ENCODE measurements at regions not wholly inside any gene's neighbourhood (a gene's known extent, or its start where the extent isn't known, plus 50 kb on each side); places are given as distances from the start of the nearest gene placed in this dataset.
"Not testable (repeated sequence)": the region's sequence is repeated elsewhere in the genome, so short reads cannot be mapped to it uniquely, and the experiment has no call there.

- no peak for DNase-seq (ENCODE audit: low spot score)
These were observed 106.3 kb upstream of the ANKRD28 start for GRCh38 chr3:15903759-15904720.

DNA sequence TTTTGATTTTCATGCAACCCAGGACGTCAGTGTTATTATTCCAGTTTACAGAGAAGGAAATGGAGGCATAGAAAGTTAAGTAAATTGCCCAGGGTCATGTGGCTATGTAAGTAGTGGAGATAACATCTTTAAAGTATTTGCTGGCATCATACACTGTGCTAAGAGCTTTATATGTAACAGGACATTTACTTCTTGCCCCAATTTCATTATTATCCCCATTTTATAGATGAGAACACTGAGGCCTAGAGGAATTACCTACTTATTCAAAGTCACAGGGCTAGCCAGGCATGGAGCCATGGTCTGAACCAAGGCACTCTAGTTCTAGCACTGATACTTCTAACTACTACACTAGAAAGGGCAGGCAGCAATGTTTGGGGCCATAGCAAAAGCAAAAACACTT is 107.3 kb upstream of the ANKRD28 start:
- no peak for DNase-seq (ENCODE audit: low spot score)

DNA sequence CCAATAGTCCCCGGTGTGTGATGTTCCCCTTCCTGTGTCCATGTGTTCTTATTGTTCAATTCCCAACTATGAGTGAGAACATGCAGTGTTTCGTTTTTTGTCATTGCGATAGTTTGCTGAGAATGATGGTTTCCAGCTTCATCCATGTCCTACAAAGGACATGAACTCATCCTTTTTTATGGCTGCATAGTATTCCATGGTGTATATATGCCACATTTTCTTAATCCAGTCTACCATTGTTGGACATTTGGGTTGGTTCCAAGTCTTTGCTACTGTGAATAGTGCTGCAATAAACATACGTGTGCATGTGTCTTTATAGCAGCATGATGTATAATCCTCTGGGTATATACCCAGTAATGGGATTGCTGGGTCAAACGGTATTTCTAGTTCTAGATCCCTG is 109.6 kb upstream of the ANKRD28 start:
- DNase-seq (ENCODE audit: low spot score), result not testable (repeated sequence)

GRCh38 chr3:15918988-15919387 is 121.2 kb upstream of the ANKRD28 start:
- no peak for DNase-seq (ENCODE audit: low spot score)

GRCh38 chr3:15919971-15920370 is 122.2 kb upstream of the ANKRD28 start:
- DNase-seq (ENCODE audit: low spot score), result no peak

DNA sequence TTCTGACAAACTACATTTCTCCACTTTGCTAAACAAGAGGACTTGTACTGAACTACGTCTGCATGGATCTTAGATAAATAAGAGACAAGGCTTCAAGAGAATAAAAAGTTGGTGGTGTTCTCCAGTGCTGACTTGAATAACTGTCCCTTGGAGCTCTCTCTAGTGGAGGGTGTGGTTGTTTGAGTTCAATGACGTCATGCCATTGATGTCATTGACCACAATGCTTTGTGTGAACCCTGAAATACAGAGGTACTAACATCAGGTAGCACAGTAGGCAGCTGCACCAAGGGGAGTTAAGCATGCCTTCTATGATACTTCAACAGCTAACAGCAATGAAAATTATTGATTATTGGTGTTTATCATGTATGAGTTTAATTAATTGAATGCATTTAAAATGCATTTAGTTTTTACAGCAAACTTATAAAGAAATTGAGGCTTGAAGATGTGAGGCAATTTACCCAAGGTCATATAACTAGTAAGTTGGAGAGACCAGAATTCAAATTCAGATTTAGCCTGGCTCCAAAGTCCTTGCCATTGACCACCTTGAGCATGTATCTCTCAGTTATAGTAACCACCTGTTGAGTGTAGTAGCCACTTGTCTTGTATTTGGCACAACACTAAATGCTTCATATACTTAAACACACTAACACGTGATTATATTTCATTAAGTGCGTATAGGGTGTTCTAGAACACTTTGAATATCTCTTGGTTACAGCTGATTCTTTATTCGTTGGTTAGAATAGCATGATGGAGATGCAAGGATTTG is 126.0 kb upstream of the ANKRD28 start:
- no peak for DNase-seq (ENCODE audit: low spot score)

DNA sequence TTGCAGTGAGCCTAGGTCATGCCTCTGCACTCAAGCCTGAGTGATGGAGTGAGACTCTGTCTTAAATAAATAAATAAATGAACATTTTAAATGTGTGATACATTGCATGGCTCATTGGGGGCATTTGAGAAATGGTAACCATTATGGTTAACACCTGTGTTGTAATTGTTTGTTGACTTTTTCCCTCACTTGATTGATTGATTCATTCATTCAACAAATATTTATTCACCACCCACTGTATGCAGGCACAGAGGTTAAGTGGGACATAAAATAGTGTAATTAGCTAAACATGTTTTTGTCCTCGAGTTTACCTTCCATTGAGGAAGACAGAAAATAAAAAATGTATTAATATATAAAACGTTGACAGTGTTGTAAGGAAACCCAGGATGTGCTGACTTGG is 127.1 kb upstream of the ANKRD28 start:
- no peak for DNase-seq (ENCODE audit: low spot score)

- no peak for DNase-seq (ENCODE audit: low spot score)
These were observed 129.1 kb upstream of the ANKRD28 start for GRCh38 chr3:15926871-15927270.

GRCh38 chr3:15927969-15928368 is 130.2 kb upstream of the ANKRD28 start:
- DNase-seq (ENCODE audit: low spot score), result no peak

DNA sequence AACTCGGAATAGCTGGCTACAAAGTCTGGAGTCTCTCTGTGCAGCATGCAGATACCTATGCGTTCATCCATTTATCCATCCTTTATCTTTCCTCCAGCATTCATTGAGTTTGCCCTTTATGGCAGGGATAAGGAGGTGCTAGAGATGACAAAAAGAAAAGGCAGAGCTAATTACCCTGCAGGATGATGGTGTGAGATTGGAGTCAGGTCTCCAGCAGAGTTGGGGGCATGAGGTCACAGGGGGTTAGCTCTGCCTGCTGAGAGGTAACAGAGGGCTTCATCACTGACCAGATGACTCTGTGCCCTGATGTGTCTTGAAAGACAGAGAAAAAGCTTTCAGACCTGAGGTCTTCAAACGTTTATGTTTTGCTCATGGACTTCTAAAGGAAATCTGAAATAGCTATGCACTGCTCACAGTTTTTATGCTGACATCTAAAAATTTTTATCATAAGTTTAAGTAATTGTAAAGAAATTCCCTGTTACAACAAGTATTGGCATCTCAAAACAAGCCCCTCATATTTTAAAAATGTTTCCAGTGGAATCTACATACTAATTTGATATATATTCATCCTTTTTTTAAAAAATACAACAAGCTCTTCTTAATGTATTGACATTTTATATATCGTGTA is 132.3 kb upstream of the ANKRD28 start:
- DNase-seq (ENCODE audit: low spot score), result no peak

GRCh38 chr3:15932348-15933300 is 134.8 kb upstream of the ANKRD28 start:
- no peak for DNase-seq (ENCODE audit: low spot score)

GRCh38 chr3:15933439-15934139 is 135.8 kb upstream of the ANKRD28 start:
- no peak for DNase-seq (ENCODE audit: low spot score)

- DNase-seq (ENCODE audit: low spot score), result no peak
These were observed 136.8 kb upstream of the ANKRD28 start for GRCh38 chr3:15934389-15935195.

DNA sequence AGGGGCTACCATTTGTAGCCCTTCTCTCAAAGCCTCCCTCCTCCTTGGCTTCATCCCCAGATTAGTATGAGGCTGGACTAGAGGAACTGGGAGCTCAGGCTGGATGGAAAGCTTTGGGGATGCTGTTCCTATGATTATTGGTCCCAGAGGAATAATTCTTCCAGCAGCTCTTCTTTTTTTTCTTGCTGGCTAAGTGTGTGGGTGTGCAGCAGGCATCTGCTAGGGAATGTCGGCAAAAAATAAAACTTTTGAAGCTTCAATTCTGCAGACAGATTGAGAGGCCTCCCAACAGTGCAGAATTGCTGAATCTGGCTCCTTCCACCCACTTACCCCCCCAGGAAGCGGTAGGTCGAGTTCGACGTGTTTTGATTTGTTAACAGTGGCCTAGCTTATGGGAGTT is 138.5 kb upstream of the ANKRD28 start:
- no peak for DNase-seq (ENCODE audit: low spot score)

GRCh38 chr3:15940641-15941040 is 142.9 kb upstream of the ANKRD28 start:
- DNase-seq (ENCODE audit: low spot score), result no peak

DNA sequence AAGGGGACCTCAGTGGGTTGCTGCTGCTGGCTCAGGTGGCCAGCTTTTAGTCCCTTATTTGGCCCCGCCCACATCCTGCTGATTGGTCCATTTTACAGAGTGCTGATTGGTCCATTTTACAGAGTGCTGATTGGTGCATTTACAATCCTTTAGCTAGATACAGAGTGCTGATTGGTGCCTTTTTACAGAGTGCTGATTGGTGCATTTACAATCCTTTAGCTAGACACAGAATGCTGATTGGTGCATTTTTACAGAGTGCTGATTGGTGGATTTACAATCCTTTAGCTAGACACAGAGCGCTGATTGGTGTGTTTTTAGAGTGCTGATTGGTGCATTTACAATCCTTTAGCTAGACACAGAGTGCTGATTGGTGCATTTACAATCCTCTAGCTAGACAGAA is 143.7 kb upstream of the ANKRD28 start:
- DNase-seq (ENCODE audit: low spot score), result not testable (repeated sequence)

DNA sequence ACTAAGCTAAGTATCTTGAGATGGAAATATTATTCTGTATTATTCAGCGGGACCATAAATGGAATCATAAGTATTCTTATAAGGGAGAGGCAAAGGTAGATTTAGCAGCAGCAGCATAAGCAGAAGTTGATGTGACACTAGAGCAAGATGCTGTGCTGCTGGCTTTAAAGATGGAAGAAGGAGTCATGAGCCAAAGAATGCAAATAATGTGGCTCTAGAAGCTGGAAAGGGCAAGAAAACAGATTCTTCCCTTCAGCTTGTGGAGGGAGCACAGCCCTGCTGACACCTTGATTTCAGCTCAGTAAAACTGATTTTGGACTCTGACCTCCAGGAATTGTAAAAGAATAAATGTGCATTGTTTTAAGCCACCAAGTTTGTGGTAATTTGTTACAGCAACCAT is 144.2 kb upstream of the ANKRD28 start:
- no peak for DNase-seq (ENCODE audit: low spot score)

- no peak for DNase-seq (ENCODE audit: low spot score)
These were observed 144.7 kb upstream of the ANKRD28 start for GRCh38 chr3:15942462-15942861.

- no peak for DNase-seq (ENCODE audit: low spot score)
These were observed 145.2 kb upstream of the ANKRD28 start for GRCh38 chr3:15942936-15943335.

DNA sequence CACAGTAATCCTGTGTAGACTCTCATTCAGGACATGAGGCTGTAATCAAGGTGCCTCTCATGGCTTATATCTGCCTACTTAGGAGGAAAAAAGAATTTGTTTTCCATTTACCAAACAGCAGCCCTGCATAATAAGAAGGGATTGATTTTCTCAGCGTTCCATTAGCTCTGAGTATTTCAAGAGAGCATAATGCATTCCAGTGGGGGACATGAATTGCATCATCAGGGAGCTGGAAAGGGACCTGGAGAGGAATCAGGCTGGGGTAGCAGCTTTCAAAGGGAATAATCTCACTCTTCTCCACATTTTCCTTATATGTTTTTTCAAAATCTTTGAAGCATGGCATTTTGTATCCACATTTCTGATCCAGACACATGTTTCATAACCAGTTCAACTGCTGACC is 150.6 kb upstream of the ANKRD28 start:
- DNase-seq (ENCODE audit: low spot score), result no peak
